GM21367 (cell line): ENCODE measurements at regions not wholly inside any gene's neighbourhood (a gene's known extent, or its start where the extent isn't known, plus 50 kb on each side); places are given as distances from the start of the nearest gene placed in this dataset.
"Not testable (repeated sequence)": the region's sequence is repeated elsewhere in the genome, so short reads cannot be mapped to it uniquely, and the experiment has no call there.

ENCODE experiments used
- ATAC-seq: cut with Tn5 transposase; IDR thresholded peaks from one replicate; pipeline ENCODE4 v1.9.1; 2021; ENCODE audit not compliant: unreplicated experiment

DNA sequence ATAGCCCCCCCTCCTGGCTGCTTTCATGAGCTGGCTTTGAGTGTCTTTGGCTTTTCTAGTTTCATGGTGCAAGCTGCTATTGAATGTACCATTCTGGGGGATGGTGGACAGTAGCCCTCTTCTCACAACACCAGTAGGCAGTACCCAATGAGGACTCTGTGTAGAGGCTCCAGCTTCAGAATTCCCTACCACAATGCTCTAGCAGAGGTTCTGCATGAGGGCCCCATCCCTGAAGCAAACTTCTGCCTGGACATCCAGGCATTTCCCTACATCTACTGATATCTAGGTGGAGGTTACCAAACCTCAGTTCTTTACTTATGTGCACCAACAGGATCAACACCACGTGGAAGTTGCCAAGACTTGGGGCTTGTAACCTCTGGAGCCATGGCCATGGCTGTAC is 1742.9 kb downstream of the SI start:
- no peak for ATAC-seq

DNA sequence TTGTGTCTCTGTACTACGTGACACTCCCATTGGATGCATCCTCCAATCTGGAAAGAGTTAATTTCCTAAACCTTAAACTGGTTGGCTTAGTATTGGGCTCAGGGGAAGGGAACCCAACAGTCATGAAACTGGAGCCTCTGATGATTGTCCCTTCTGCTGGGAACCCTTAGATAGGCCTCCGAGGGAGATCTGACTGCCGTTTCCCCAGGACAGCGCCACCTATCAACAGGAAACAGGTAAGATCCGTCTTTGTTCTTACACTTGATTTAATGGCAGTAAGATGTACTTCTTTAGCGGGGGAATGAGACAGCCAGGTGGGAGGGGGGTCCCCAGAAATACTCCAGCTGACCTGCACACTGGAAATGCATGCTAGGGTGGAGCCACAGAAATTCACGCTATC is 1749.6 kb downstream of the SI start:
- ATAC-seq = no peak

DNA sequence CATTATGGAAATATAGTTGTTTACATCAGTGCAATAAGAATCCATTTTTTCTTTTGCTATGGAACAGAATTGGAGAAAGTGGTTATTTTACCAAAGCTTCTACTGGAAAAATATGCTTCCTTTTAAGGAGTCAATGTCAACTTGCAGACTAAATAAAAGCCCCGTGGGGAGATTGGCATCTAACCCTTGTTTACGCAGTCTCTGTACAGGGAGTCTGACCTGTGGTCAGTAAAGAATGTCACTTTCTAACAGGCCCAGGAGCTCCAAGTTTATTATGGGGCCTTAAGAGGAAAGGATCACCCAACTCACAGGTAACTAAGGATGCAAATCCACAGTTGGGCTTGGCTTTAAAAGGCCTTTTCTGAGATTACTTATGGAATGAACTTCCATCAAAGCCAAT is 1751.2 kb downstream of the SI start:
- ATAC-seq = no peak

DNA sequence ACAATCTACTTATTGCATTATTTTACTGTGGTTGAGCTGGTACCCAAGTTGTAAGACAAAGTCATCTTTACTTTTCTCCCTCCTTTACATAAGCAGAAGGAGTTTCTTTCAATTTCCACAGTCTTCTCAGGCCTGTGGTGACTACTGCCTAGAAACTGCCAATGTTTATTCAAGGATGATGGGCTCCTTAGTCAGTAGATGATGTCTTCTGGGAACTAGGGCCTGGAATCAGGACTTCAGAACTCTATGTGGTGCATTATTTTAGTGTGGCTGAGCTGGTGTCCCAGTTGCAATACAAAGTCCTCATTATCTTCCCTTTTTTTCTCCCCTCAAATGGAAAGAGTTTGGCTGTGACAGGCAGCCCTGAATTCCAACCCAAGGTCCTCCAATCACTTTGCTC is 1762.5 kb downstream of the SI start:
- ATAC-seq = no peak

DNA sequence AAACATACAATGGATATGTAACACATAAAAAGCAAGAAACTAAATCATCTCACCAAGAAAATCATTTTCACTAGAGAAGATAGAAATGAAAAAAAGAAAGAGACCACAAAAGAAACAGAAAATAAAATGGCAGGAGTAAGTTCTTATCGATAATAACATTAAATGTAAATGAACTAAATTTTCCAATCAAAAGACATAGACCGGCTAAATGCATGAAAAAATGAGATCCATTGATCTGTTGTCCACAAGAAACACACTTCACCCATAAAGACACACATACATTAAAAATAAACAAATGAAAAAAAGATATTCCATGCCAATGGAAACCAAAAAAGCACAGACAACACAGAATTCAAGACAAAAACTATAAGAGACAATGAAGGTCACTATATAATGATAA is 1771.9 kb downstream of the SI start:
- no peak for ATAC-seq

DNA sequence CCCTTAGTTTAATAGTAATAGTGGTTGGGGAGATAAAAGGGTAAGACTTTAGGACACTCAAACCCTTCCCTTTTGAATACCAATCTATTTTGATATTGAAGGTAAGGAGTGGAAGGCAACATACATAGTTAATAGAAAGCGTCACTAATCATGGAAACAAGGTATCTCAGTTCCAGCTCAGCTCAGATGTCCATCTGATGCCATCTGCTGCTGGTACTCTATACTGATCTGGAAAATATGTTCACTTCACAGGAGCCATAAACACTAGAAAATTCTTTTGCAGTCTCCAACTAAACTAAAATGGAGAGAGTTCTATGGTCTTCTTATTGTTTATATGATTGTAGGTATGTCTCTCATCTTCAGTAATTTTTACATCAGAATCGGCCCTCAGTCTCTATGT is 1777.1 kb downstream of the OTOL1 start:
- ATAC-seq = no peak

DNA sequence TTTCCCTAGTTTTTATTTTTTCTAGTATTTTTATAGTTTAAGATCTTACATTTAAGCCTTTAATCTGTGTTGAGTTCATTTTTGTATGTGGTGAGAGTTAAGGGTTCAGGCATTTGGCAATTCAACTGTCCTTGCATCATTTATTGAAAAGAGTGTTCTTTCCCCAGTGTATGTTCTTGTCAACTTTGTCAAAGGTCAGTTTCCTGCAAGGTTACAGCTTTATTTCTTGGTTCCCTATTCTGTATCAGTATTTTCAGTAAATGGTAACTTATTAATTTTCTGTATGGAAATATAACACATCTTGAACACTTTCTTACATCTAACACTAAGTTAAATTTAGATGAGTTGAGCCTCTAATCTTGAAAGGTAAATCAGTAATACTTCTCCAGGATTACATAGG is 1770.1 kb downstream of the OTOL1 start:
- ATAC-seq = no peak

DNA sequence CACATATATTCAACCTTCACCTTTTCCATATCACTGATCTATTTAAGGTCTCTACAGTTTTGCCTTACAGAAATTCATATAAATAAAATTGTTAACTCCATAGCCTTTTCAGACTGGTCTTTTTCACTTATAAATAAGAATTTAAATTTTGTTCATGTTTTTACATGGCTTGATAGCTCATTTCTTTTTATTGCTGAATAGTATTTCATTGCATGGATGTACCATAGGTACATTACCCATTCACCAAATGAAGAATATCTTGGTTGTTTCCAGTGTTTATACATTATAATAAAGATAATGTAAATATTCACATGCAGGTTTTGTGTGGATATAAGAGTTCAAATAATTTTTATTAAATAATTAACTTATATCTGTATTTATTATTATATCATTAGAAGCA is 1765.0 kb downstream of the OTOL1 start:
- no peak for ATAC-seq

DNA sequence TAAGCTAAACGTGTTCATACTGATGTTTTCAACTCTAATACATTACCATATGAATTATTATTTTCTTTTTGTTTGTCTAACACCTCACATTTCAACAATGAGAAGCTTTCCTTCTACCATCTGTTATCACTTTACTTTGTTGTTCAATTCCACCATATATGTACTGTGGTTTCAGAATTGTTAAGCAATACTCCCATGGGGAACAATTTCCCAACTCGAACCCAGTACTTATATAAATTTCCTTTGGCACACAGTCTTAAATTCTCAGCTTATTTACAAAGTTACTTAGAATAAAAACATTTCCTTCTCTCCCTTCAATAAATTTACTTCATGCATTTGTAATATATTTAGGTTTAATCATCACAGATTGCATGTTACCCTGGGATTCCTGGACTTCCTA is 1764.4 kb downstream of the OTOL1 start:
- ATAC-seq = no peak

DNA sequence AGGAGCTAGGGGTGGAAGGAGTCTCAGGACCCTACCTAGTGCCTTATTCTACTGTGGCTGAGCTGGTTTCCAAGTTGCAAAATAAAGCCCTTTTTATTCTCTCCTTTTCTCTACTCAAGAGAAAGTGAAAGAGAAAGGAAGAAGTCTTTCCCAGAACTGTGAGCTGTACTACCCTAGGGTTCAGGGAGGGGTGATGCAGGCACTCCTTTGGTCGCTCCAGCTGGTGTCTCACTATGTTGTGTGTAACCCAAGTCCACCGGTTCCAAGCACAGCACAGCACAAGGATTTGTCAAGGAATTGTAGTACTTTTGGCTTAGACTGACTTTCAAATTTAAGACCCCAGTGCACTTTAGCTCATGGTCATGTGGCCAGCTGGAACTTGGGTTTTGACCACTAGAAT is 1721.7 kb downstream of the OTOL1 start:
- no peak for ATAC-seq

DNA sequence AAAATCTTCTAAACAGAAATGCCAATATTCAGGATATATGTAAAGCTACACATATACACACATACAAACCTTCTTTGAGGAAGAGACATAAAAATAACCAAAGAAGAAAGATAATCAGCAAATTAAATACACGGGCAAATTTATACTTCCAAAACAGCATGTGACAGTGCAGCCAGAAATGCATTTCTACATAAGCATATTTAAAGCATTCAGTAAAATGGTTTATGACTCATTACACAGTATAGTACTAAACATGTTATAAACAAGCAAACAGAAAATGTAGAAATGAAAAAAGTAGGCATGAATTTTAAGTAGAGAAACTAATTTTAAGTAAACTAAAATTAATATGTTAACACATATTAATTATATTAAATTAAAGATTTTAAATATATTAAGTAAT is 1717.2 kb downstream of the OTOL1 start:
- no peak for ATAC-seq

DNA sequence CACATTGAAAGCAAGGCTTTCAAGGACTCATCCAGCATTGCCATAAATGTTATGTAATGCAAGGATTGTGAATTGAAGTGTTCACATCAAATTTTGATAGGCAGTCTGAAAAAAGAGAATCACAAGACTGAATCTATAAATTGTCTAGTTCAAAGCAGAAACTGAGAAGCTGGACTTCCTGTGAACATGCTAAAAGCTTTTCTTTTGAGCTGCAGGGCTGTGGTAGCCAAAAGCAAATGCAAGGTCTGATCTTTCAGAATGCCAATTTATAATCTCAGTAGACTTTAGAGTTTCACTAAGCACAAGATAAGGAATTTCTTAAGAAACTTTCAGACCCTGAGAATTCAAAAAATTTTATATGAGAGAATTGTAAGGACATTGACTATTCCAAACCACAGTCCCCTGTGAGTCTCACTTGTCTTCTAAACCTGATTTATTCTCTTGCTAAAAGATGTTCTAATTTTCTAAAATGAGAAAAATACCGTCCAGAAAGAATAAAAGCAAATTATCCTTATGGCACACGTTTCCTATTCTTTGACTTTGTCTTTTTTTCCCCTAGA is 1700.3 kb downstream of the OTOL1 start:
- no peak for ATAC-seq

DNA sequence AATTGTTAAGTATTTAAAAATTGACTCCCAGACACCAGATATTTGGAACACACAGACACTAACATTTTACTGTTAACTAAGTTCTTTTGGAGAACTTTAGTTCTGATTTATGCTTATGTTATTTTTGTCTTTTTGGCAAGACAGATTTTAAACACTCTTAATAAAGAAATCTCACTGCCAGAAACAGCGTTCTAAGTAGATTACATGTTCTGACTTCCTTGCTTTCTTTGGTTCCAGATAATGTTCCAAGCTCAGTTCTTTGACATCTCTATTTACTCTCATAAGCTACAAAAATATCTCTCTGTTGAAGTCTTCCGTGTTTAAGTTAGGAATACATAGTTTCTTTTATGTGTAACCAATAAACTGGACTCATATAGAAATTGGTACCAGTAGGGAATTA is 1699.6 kb downstream of the OTOL1 start:
- no peak for ATAC-seq

DNA sequence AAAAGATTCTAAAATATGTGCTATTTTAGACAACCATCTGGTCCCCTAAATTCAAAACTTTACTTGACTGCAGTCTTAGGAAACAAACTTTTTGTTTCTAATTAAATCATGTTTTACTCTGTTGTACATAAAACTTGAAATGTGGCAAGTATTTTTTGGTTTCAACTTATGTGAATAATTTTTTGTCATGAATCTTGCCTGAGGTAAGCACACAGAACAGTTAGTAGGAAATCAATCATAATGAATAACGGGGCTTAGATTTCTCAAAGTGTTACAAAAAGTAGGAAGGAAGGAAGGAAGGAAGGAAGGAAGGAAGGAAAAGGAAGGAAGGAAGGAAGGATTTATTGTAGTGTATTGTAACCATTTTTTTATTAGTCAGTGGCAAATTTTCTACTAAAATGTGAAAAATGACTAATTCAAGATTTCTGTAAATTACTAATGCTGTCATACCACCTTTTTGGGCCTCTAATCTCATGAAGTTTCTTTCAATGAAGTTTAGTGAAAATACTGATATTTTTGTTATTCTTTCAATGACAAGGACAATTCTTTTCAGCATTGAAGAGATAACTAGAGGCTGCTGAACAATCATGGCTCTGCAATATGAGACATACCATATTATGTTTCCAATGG is 1689.2 kb downstream of the OTOL1 start:
- ATAC-seq = no peak

DNA sequence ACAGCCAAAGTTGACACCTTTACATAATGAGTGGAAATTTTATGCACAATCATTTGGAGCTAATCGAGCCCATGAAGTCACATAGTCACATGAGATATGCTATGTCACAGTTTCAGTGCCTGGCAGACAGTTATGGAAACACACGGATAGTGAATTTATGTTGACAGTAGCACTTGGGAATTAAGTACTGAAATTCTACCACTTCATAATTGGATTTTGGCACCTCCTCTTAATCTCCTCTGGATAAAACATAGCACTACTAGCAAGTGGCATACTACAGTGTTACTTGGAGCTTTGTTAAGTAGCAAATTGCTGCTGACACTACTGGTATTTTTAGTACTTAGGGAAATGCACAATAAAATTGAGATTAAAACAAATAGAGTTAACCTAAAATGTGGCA is 1679.4 kb downstream of the OTOL1 start:
- ATAC-seq = no peak

DNA sequence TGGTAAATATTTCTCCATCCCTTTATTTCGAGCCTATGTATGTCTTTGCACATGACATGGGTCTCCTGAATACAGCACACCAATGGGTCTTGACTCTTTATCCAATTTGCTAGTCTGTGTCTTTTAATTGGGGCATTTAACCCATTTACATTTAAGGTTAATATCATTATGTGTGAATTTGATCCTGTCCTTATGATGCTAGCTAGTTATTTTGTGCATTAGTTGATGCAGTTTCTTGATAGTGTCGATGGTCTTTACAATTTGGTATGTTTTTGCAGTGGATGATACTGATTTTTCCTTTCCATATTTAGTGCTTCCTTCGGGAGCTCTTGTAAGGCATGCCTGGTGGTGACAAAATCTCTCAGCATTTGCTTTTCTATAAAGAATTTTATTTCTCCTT is 1675.9 kb downstream of the OTOL1 start:
- not testable (repeated sequence) for ATAC-seq

DNA sequence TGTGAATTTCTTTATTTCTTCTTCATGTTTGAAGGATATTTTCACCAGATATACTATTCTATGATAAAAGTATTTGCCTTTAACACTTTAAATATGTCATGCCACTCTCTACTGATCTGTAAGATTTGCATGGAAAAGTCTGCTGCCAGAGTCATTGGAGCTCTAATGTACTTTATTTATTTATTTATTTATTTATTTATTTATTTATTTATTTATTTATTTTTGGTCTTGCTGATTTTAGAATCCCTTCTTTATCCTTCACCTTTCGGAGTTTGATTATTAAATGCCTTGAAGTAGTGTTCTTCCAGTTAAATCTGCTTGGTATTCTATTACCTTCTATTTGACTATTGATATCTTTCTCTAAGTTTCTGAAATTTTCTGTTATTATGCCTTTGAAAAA is 1669.6 kb downstream of the OTOL1 start:
- ATAC-seq = no peak

DNA sequence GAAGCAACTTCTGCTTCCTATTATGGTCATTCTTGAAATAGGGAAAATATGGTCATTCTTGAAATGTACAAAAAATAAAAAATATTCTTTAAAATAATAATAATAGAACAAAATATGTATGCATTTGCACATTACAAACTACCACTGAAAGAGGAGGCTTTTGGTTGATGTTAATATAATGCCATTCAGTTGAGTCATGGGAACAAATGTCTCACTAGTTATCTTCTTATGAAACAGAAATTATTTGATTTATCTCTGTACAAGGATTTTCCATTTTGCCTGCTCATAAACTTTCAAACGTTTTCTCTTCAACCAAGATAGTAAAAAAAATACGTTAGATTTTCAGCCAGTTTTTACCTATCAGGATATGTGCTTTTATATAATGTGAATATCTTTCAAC is 1662.7 kb downstream of the OTOL1 start:
- ATAC-seq = no peak

DNA sequence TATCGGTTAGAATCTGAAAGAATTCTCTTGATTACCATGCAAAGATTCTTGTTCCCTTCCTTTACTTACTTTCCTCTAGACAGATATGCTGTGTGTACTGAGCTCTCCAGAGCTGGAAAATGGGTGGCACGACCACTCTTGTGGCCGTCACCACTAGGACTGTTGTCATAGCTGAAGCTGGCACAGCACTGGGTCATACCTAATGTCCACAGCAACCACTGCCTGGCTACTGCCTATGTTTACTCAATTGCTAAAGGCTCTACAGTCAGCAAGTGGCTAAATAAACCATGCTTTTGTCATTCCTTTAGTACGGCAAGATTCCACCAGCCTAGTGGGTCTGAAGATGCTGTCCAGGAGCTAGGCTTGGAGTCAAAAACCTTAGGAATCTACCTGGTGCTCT is 1643.0 kb downstream of the OTOL1 start:
- no peak for ATAC-seq

DNA sequence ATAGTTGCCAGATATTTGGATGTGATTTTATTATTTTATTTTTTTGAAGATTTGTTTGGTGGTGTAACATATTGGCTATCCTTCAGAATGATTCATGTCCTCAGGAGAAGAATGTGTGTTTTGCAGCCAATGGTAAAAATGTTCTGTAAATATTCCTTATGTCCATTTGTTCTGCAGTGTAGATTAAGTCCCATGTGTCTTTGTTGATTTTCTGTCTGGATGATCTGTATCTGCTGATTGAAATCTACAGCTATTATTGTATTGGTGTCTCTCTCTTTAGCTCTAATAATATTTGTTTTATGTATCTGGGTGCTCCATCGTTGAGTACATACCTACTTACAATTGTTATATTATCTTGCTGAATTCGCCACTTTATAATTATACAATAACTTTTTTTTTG is 1641.7 kb downstream of the OTOL1 start:
- no peak for ATAC-seq

DNA sequence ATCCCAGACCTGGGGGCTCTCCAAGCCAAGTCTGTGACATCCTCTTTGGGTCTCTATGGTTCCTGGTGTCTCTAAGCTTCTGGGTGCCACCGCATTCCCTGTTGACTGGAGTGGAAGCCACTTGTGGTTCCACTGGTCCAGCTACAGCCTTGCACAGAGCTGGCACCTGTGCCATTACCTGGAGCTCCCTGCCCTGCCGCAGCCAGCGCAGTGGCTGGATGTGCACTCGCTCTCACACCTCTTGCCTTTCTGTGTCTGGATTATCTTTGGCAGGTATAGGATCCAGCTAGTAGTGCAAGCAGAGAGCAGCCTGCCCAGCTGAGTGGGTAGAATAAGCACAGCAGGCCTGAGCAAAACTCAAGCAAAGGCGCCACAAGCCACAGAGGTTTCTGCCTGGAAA is 1635.5 kb downstream of the OTOL1 start:
- ATAC-seq = no peak

DNA sequence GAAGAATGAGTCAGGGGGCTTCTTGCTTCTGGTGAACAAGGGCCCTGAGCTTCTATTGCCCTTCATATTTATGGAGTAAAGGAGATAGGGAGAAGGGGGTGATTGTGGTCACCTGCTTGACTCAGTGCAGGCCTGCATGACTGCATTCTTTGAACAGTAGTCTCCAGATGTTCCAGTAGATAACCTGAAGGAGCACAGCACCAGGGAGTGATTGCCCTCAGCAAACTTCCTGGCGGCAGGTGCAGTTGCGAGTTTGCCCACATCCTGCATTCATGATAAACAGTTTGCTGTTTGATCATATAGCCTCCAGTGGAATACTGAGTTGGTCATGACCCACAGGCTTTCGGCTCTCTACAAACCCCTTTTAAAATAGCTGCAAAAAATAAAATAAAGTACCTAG is 1632.7 kb downstream of the OTOL1 start:
- no peak for ATAC-seq

DNA sequence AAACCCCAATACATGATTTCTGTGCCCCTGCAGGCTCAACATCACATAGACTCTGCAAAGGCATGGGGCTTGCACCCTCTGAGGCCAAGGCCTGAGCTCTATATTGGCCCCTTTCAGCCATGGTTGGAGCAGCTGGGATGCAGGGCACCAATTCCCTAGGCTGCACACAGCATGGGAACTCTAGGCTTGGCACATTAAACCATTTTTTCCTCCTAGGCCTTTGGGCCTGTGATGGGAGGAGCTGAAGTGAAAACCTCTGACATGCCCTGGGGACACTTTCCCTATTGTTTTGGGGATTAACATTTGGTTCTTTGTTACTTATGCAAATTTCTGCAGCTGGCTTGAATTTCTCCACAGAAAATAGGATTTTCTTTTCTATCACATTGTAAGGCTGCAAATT is 1629.5 kb downstream of the OTOL1 start:
- ATAC-seq = no peak
